Caki2 (cell line): ENCODE measurements at regions not wholly inside any gene's neighbourhood (a gene's known extent, or its start where the extent isn't known, plus 50 kb on each side); places are given as distances from the start of the nearest gene placed in this dataset.
"Not testable (repeated sequence)": the region's sequence is repeated elsewhere in the genome, so short reads cannot be mapped to it uniquely, and the experiment has no call there.

Experiments used
- DNase-seq: peaks from one replicate; pipeline ENCODE4 v3.0.0-alpha.2; 2015; ENCODE audit warnings: low read depth
- in situ Hi-C: cut with HindIII; loops from 2 replicates; pipeline ENCODE4 v1.10.0; 2016; ENCODE audit warnings: low sequenced_read_pairs, low pct_unique_long_range_greater_than_20kb, mixed read lengths

GRCh38 chr18:15000119-15001037 lies 252.4 kb downstream of the ANKRD30B start:
- in situ Hi-C loops, DNase-seq: not testable (repeated sequence)

DNA sequence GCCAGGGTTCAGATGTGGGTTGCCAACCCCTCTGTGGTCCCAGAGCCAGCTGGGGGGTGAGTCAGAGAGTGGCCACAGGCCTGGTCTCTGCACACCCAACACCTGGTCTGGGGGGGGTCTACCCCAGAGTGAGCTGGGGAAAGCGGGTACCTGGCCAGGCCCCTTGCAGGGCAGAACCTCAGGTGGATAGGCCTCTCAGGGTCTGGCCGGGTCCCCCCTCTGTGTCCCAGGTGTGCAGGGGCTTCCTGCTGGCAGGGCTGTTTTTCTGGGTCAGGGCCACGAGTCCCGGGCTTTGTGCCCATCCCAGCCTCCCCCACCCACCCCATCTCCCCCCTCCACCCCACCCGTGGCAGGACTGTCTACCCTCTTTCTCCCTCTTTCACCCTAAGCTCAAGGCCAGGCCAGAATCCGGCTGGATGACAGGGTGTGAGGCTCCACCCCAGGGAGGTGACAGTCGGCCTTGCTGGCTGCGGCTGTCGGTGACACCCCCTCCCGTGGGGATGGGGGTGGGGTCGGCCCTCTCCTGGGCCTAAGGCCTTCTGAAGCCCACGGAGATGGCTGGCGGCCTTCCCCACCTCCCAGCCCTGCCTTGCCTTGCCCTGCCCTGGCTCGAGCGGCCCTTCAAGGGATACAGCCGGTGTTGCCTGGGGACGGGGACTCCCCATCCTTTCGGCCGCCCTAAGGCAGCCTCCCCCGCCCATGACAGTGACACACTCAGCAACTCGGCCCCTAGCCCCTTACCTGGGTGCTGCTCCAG lies 253.2 kb downstream of the ANKRD30B start:
- DNase-seq, in situ Hi-C loops: not testable (repeated sequence)

GRCh38 chr18:15001795-15002107 lies 253.8 kb downstream of the ANKRD30B start:
- DNase-seq, in situ Hi-C loops: not testable (repeated sequence)

DNA sequence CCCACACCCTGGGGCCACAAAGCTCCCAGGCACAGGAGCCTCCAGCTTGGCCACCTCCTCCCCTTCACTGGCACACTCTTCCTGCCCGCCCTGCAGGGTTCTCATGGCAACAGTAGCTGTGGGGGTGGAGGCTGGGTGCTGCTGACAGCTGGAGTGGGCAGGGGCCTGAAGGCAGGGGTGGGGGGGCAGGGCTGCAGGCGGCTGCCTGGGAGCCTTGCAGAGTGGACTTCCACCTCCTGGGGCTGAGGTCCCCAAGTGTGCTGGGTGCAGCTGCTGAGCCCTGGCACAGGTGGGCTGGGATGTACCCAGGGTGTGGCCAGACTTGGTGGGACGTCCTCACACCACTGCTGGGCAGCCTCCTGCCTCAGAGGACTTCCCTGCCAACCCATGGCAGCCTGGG lies 254.8 kb downstream of the ANKRD30B start:
- in situ Hi-C loops = not testable (repeated sequence)

GRCh38 chr18:15003231-15003630 lies 255.3 kb downstream of the ANKRD30B start:
- in situ Hi-C loops, DNase-seq: not testable (repeated sequence)

More for the DNA sequence above, 254.8 kb downstream of the ANKRD30B start:
- not testable (repeated sequence) for DNase-seq

DNA sequence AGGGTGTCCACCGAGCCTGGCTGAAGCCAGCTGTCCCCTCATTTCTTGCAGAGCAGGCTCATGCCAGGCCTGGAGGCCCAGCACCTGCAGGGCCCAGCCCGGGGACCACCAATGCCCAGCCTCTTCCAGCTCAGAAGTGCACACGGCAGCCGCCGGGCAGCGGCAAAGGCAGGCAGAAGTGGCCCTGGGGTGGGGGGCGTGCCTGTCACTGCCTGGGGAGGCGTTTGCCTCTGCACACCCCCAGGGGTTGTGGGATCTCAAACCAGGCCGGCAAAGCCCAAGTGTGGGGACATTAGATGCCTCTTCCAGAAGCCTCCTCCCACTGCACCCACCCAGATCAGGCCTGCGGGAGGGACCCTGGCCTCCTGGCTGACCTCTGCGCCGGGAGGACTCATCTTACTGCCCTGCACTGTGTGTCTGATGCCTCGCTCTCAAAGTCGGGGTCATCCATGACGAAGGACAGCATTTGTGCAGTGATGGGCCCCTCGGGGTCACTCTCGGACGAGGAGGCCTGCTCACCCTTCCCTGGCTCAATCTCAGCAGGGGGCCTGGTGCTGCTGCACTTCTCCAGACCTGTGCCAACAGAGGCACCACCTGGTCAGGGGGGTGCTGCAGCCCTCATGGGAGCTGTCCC lies 255.8 kb downstream of the ANKRD30B start:
- in situ Hi-C loops, DNase-seq: not testable (repeated sequence)

- in situ Hi-C loops, DNase-seq: not testable (repeated sequence)
These were observed 256.4 kb downstream of the ANKRD30B start for GRCh38 chr18:15004270-15004973.

- no peak for DNase-seq
- in situ Hi-C loops = no loop called here
These were observed 257.6 kb downstream of the ANKRD30B start for GRCh38 chr18:15005313-15006130.

- in situ Hi-C loops, DNase-seq: not testable (repeated sequence)
These were observed 258.6 kb downstream of the ANKRD30B start for GRCh38 chr18:15006616-15007015.

DNA sequence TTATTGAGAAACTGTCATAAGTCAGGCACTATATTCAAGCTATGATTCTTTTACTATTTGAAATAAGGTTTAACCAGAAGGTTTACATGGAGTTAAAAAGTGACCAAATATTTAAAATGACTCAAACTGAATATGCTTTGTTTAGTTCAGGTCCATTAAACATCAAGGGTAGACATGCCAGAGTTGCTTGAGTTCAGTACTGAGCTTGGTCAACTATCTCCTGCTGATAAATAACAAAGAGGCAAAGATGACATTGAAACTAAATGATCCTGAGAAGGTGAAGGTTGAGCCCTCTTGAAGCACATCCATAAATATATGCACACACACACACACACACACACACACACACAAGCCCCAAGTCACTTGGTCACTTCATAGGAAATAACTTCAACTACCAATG lies 278.1 kb downstream of the ANKRD30B start:
- DNase-seq = peak; percentile 60
- in situ Hi-C loops = not testable (repeated sequence)

- DNase-seq = peak; percentile 13
- in situ Hi-C loops = not testable (repeated sequence)
These were observed 280.1 kb downstream of the ANKRD30B start for GRCh38 chr18:15028037-15028436.

GRCh38 chr18:15060279-15060880 lies 312.4 kb downstream of the ANKRD30B start:
- DNase-seq, in situ Hi-C loops: not testable (repeated sequence)

GRCh38 chr18:15061289-15061896 lies 313.4 kb downstream of the ANKRD30B start:
- in situ Hi-C loops, DNase-seq: not testable (repeated sequence)

DNA sequence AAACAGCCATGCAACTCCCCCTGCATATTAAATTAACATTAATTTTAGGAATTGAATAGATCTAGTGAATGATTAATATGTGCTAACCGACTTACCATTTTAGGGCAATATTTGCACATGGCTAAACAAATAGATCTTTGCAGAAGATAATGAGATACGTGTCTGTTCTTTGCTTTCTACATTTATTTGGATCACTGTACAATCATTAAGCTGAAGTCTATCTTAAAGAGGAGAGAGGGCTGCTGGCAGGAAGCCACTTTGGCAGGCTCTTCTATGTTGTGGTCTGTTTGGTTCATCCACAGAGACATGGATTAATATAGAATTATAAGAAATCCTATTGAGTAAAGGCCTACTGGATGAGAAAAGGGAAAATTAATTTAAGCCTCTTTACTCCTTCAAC lies 318.5 kb downstream of the ANKRD30B start:
- in situ Hi-C loops, DNase-seq: not testable (repeated sequence)

DNA sequence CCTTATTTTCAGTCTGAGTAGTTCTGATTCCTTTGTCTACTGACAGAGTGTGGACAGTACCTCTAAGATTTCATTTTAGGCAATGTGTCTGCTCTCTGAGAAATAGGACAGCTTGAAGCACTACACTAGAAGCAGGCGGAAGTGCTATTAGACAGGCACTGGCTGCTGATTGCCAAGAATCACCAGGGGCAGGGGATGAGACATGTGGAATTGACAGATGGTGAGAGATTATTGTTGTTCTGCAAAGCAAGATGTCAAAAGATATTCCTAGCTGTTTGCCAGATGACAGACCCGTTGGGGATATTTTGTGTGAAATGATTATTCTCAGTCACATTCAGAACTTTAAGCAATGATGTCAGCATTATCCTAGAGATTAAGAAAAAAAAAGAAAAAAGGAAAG lies 323.3 kb downstream of the ANKRD30B start:
- in situ Hi-C loops, DNase-seq: not testable (repeated sequence)
